HCT116 (cell line): ENCODE measurements at regions not wholly inside any gene's neighbourhood (a gene's known extent, or its start where the extent isn't known, plus 50 kb on each side); places are given as distances from the start of the nearest gene placed in this dataset.

ENCODE experiments used
- ATAC-seq: fragments of 200-7000 bp; cut with Tn5 transposase; 2 replicates; pipeline ENCODE4 v1.9.1; 2020; ENCODE audit warnings: mild to moderate bottlenecking, moderate library complexity
- BruUV-seq: library from RNA; stranded (reverse); fragments of 400-500 nt; replicated peaks from 2 replicates; lab custom pipeline; 2021; lab: Mats Ljungman, UMichigan
- CTCF ChIA-PET: fragments of 300-600 bp; sonication (Branson Sonifier 250); formaldehyde crosslinking; loops from one replicate; lab custom pipeline; 2021; ENCODE audit warnings: antibody characterized with exemption; lab: Charles Lee
- POLR2A ChIA-PET: fragments of 300-600, 350-600 bp; sonication (Branson Sonifier 250); formaldehyde crosslinking; loops from one replicate; lab custom pipeline; 2021; ENCODE audit warnings: antibody characterized with exemption; lab: Charles Lee
- RAD21 ChIA-PET, 2 experiments: fragments of 300-600 bp; sonication (Branson Sonifier 250); formaldehyde crosslinking; loops; one replicate each; lab custom pipeline; 2023; ENCODE audit warnings: low total read pairs in 2 of 2; ENCODE audit not compliant: uncharacterized antibody in 2 of 2, unreplicated experiment in 2 of 2, low non-redundant PET in 1 of 2; lab: Charles Lee
- DNase-seq: peaks from one replicate; pipeline ENCODE4 v3.0.0-alpha.2; 2010; ENCODE audit warnings: low read depth, low spot score
- H2AFZ ChIP-seq: fragments of 200-600 bp; shearing (Covaris generic), sonication (generic); 2 replicates; pipeline ENCODE4 v1.6.1; 2017; ENCODE audit warnings: low read depth, mixed run types, mixed read lengths, antibody characterized with exemption, low read length; ENCODE audit not compliant: poor library complexity, severe bottlenecking
- H3K27ac ChIP-seq: 2 replicates; pipeline ENCODE4 v1.5.1; 2012; ENCODE audit warnings: low read depth, low read length
- H3K27me3 ChIP-seq: fragments of 200-600 bp; sonication (generic); 2 replicates; pipeline ENCODE4 v1.6.1; 2016; ENCODE audit warnings: mixed run types, low read length, mixed read lengths; ENCODE audit not compliant: insufficient read depth
- H3K36me3 ChIP-seq, 2 experiments: fragments of 200-500 bp in 1 of 2; fragments of 200-600 bp in 1 of 2; sonication (Bioruptor generic) in 1 of 2; sonication (generic) in 1 of 2; 2 replicates each; pipeline versions ENCODE4 v1.5.1 to v1.6.1; 2014 to 2016; ENCODE audit warnings: low read length in 2 of 2, inconsistent platforms in 1 of 2, mixed read lengths in 1 of 2, mixed run types in 1 of 2; ENCODE audit not compliant: insufficient read depth in 2 of 2, control insufficient read depth in 1 of 2
- H3K4me1 ChIP-seq, 2 experiments: fragments of 200-600 bp in 1 of 2; sonication (generic) in 1 of 2; 2 replicates each; pipeline versions ENCODE4 v1.5.1 to v1.6.1; 2012 to 2017; ENCODE audit warnings: low read length in 2 of 2, inconsistent platforms in 1 of 2, mild to moderate bottlenecking in 1 of 2, mixed read lengths in 1 of 2, mixed run types in 1 of 2, moderate library complexity in 1 of 2; ENCODE audit not compliant: insufficient read depth in 2 of 2, control insufficient read depth in 1 of 2
- H3K4me2 ChIP-seq: fragments of 200-600 bp; sonication (generic); 2 replicates; pipeline ENCODE4 v1.6.1; 2017; ENCODE audit warnings: mixed run types, low read length, mixed read lengths
- H3K4me3 ChIP-seq, 2 experiments: fragments of 200-600 bp in 1 of 2; sonication (generic) in 1 of 2; replicated peaks in 1 of 2; 2 replicates each; pipeline ENCODE4 v1.5.1; 2011 to 2016; ENCODE audit warnings: low read length in 2 of 2, control low read depth in 1 of 2, low read depth in 1 of 2, mild to moderate bottlenecking in 1 of 2, mixed read lengths in 1 of 2, mixed run types in 1 of 2
- H3K79me2 ChIP-seq: fragments of 200-600 bp; sonication (generic); 2 replicates; pipeline ENCODE4 v1.6.1; 2017; ENCODE audit warnings: mild to moderate bottlenecking, mixed run types, low read length, moderate library complexity, mixed read lengths; ENCODE audit not compliant: insufficient read depth
- H3K9ac ChIP-seq: fragments of 200-600 bp; sonication (generic); 2 replicates; pipeline ENCODE4 v1.6.1; 2016; ENCODE audit warnings: low read length, mixed read lengths
- H3K9me2 ChIP-seq: fragments of 200-600 bp; sonication (generic), shearing (Covaris generic); 2 replicates; pipeline ENCODE4 v1.6.1; 2017; ENCODE audit warnings: mixed run types, mild to moderate bottlenecking, moderate library complexity; ENCODE audit not compliant: insufficient read depth
- H3K9me3 ChIP-seq, 2 experiments: fragments of 200-500 bp in 1 of 2; fragments of 200-600 bp in 1 of 2; sonication (Bioruptor generic) in 1 of 2; sonication (generic) in 1 of 2; 2 replicates each; pipeline ENCODE4 v1.6.1; 2014 to 2017; ENCODE audit warnings: low read length in 2 of 2, mixed read lengths in 2 of 2, inconsistent platforms in 1 of 2, low read depth in 1 of 2, mild to moderate bottlenecking in 1 of 2, mixed run types in 1 of 2, moderate library complexity in 1 of 2; ENCODE audit not compliant: control insufficient read depth in 1 of 2, insufficient read depth in 1 of 2
- H4K20me1 ChIP-seq: fragments of 200-600 bp; sonication (generic), shearing (Covaris generic); 2 replicates; pipeline ENCODE4 v1.6.1; 2017; ENCODE audit warnings: mixed run types, mild to moderate bottlenecking, moderate library complexity; ENCODE audit not compliant: insufficient read depth
- CBX3 ChIP-seq: IDR thresholded peaks from 2 replicates; pipeline ENCODE4 v1.6.1; 2012; ENCODE audit warnings: low read depth
- EGR1 ChIP-seq: IDR thresholded peaks from 2 replicates; pipeline ENCODE4 v1.6.1; 2012; ENCODE audit warnings: low read depth
- ELF1 ChIP-seq: IDR thresholded peaks from 2 replicates; pipeline ENCODE4 v1.6.1; 2012; ENCODE audit warnings: low read depth, borderline replicate concordance
- FOSL1 ChIP-seq: IDR thresholded peaks from 2 replicates; pipeline ENCODE4 v1.6.1; 2012; ENCODE audit warnings: low read depth
- JUND ChIP-seq: IDR thresholded peaks from 2 replicates; pipeline ENCODE4 v1.6.1; 2012
- MAX ChIP-seq: IDR thresholded peaks from 2 replicates; pipeline ENCODE4 v1.6.1; 2012
- POLR2A ChIP-seq: IDR thresholded peaks from 2 replicates; pipeline ENCODE4 v1.7.0; 2011; ENCODE audit warnings: borderline replicate concordance; ENCODE audit not compliant: insufficient read depth, insufficient read length; ENCODE audit errors: extremely low read depth
- REST ChIP-seq: IDR thresholded peaks from 2 replicates; pipeline ENCODE4 v1.6.1; 2012; ENCODE audit warnings: low read depth
- SP1 ChIP-seq: IDR thresholded peaks from 2 replicates; pipeline ENCODE4 v1.6.1; 2012; ENCODE audit warnings: low read depth
- YY1 ChIP-seq: IDR thresholded peaks from 2 replicates; pipeline ENCODE4 v1.6.1; 2011; ENCODE audit warnings: low read length, low read depth, moderate library complexity, mild to moderate bottlenecking; ENCODE audit not compliant: insufficient replicate concordance; ENCODE audit errors: extremely low read depth
- ZBTB33 ChIP-seq: IDR thresholded peaks from 2 replicates; pipeline ENCODE4 v1.6.1; 2011; ENCODE audit warnings: mild to moderate bottlenecking, low read length, moderate library complexity; ENCODE audit not compliant: insufficient replicate concordance; ENCODE audit errors: extremely low read depth
- ZFX ChIP-seq: fragments of 450-650 bp; IDR thresholded peaks from 2 replicates; pipeline ENCODE4 v1.6.1; 2017
- intact Hi-C: fragments of 100-400 bp; cut with micrococcal nuclease; formaldehyde crosslinking; loops from 2 replicates; pipeline ENCODE4 v1.10.0; 2022

- TF ChIP-seq ZBTB33 (no peak), CBX3 (no peak), ZFX (no peak)
Measured at GRCh38 chr14:29232711-29233110, 466.1 kb downstream of the FOXG1 start (continued).

- no peak for TF ChIP-seq EGR1
- TF ChIP-seq SP1, result no peak
- no peak for TF ChIP-seq MAX
- no peak for TF ChIP-seq REST
- TF ChIP-seq JUND, result no peak
- TF ChIP-seq FOSL1, result no peak
- no peak for TF ChIP-seq ELF1
- no peak for TF ChIP-seq POLR2A
- TF ChIP-seq YY1, result no peak
Measured at GRCh38 chr14:29233188-29233587, 466.6 kb downstream of the FOXG1 start.

More at GRCh38 chr14:29233188-29233587, 466.6 kb downstream of the FOXG1 start:
- ChIA-PET RAD21 (no interaction called here), POLR2A (no interaction called here), CTCF (no interaction called here)
- intact Hi-C loops, result no loop called here
- DNase-seq (no peak), ATAC-seq (no peak)
- H3K9me3 ChIP-seq, result peaks cover 3 to 26% of the 10 kb centered on the region in 2 experiments; a peak in 1 of 4 replicates
- H3K27me3 ChIP-seq, result no peaks in the 10 kb centered on the region
- no peak overlapping the region for H3K4me3 ChIP-seq
- H3K4me1 ChIP-seq, result no peaks in the 10 kb centered on the region
- H3K9me2 ChIP-seq, result no peaks in the 10 kb centered on the region
- no peaks in the 10 kb centered on the region for H3K36me3 ChIP-seq
- no peak overlapping the region for H3K4me2 ChIP-seq
- H3K79me2 ChIP-seq, result no peaks in the 10 kb centered on the region
- no peak overlapping the region for H3K9ac ChIP-seq
- no peak overlapping the region for H3K27ac ChIP-seq
- no TSS peak for BruUV-seq
- no peaks in the 10 kb centered on the region; the same call in 1 of the 2 replicates for H4K20me1 ChIP-seq
- no peak overlapping the region for H2AFZ ChIP-seq
